OCI-LY3 (cell line): ENCODE measurements at regions not wholly inside any gene's neighbourhood (a gene's known extent, or its start where the extent isn't known, plus 50 kb on each side); places are given as distances from the start of the nearest gene placed in this dataset.

ENCODE experiments used
- H2AFZ ChIP-seq: fragments of 200-600, 300-600 bp; shearing (Covaris generic); 2 replicates; pipeline ENCODE4 v1.6.0; 2014; ENCODE audit warnings: antibody characterized with exemption, low read depth, low read length
- H3K27ac ChIP-seq: fragments of 200-600, 300-600 bp; sonication (generic); 2 replicates; pipeline ENCODE4 v1.5.1; 2014; ENCODE audit warnings: mild to moderate bottlenecking, low read length, moderate library complexity, mixed read lengths
- H3K27me3 ChIP-seq: fragments of 200-600, 300-600 bp; sonication (generic); 2 replicates; pipeline ENCODE4 v1.6.1; 2014; ENCODE audit warnings: low read depth, low read length, mixed read lengths
- H3K36me3 ChIP-seq: fragments of 200-600, 300-600 bp; sonication (generic); replicated peaks from 2 replicates; pipeline ENCODE3; 2014; ENCODE audit warnings: low read depth, low read length, mixed read lengths
- H3K4me1 ChIP-seq: fragments of 300-600, 200-600 bp; sonication (generic); 2 replicates; pipeline ENCODE4 v1.6.1; 2014; ENCODE audit warnings: low read length, mixed read lengths
- H3K4me2 ChIP-seq: fragments of 200-600, 300-600 bp; sonication (generic); 2 replicates; pipeline ENCODE4 v1.6.1; 2014; ENCODE audit warnings: low read length, mixed read lengths
- H3K4me3 ChIP-seq: fragments of 300-600, 200-600 bp; sonication (generic); 2 replicates; pipeline ENCODE4 v1.5.1; 2014; ENCODE audit warnings: antibody characterized with exemption, mild to moderate bottlenecking, low read length, moderate library complexity
- H3K79me2 ChIP-seq: fragments of 300-600, 200-600 bp; shearing (Covaris generic); 2 replicates; pipeline ENCODE4 v1.6.1; 2014; ENCODE audit warnings: mild to moderate bottlenecking, low read length, mixed read lengths
- H3K9ac ChIP-seq: fragments of 300-600, 200-600 bp; shearing (Covaris generic); 2 replicates; pipeline ENCODE4 v1.6.0; 2014; ENCODE audit warnings: mild to moderate bottlenecking, low read length, moderate library complexity
- H3K9me3 ChIP-seq: fragments of 200-600, 300-600 bp; shearing (Covaris generic); 2 replicates; pipeline ENCODE4 v1.6.1; 2014; ENCODE audit warnings: low read length, mixed read lengths; ENCODE audit not compliant: insufficient read depth
- H4K20me1 ChIP-seq: fragments of 200-600, 300-600 bp; sonication (generic); 2 replicates; pipeline ENCODE4 v1.6.1; 2016; ENCODE audit warnings: low read length, mixed read lengths; ENCODE audit not compliant: insufficient read depth
- EZH2phosphoT487 ChIP-seq: fragments of 200-600 bp; shearing (Covaris generic); IDR thresholded peaks from 2 replicates; pipeline ENCODE4 v1.6.1; 2018; ENCODE audit warnings: antibody characterized with exemption, mixed run types, low read depth
- TF ChIP-seq, protein P1 (sequence below): fragments of 200-600, 300-600 bp; sonication (generic); IDR thresholded peaks from 2 replicates; pipeline ENCODE4 v1.5.1; 2014; ENCODE audit warnings: antibody characterized with exemption, low read length, low read depth

DNA sequence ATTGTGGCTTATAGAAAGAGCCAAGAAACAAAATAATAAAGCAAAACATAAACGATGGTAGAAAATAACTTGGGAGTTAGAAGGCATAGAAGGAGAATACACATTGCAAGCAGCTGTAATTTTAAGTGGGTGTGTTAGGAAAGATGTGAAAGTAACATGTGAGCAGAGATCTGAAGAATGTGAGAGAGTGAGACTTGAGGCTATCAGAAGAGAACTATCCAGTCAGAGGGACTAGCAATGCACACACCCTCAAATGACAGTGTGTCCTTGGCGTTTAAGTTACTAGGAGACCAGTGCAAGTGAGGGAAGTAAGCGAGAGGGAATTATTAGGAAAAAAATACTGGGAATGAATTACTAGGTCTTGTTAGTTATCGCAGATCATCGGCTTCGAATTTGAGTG lies 304.9 kb downstream of the DSEL start:
- no peaks in the 10 kb centered on the region for H3K9me3 ChIP-seq
- no peak overlapping the region for H3K27ac ChIP-seq
- H3K79me2 ChIP-seq: no peaks in the 10 kb centered on the region
- no peak overlapping the region for H3K4me3 ChIP-seq
- H3K9ac ChIP-seq: no peak overlapping the region
- H3K4me2 ChIP-seq: no peak overlapping the region
- no peaks in the 10 kb centered on the region for H4K20me1 ChIP-seq
- no peaks in the 10 kb centered on the region for H3K4me1 ChIP-seq
- H3K27me3 ChIP-seq: no peaks in the 10 kb centered on the region
- H2AFZ ChIP-seq: no peak overlapping the region
- H3K36me3 ChIP-seq: no peaks in the 10 kb centered on the region
- TF ChIP-seq, protein P1, sequence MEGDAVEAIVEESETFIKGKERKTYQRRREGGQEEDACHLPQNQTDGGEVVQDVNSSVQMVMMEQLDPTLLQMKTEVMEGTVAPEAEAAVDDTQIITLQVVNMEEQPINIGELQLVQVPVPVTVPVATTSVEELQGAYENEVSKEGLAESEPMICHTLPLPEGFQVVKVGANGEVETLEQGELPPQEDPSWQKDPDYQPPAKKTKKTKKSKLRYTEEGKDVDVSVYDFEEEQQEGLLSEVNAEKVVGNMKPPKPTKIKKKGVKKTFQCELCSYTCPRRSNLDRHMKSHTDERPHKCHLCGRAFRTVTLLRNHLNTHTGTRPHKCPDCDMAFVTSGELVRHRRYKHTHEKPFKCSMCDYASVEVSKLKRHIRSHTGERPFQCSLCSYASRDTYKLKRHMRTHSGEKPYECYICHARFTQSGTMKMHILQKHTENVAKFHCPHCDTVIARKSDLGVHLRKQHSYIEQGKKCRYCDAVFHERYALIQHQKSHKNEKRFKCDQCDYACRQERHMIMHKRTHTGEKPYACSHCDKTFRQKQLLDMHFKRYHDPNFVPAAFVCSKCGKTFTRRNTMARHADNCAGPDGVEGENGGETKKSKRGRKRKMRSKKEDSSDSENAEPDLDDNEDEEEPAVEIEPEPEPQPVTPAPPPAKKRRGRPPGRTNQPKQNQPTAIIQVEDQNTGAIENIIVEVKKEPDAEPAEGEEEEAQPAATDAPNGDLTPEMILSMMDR: no peak
- TF ChIP-seq EZH2phosphoT487: no peak

DNA sequence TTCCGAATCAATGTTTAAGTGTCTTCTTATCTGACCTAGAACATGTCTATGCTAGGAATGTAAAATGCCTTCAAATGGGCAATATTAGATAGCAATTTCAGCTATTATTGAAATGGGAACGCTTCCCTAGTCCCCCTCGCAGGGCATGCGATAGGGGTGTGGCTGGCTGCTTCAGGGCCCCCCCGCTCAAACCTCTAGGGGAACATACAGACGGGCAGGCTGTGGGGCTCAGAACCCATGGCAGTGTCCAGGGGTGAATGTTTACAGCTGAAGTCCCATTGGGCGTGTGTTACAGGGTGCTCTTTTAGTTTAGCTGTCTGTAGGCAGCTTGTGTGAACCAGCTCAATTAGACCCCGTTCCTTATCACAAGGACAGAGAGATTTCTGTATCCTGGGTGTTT lies 315.9 kb downstream of the DSEL start:
- no peak for TF ChIP-seq EZH2phosphoT487
- TF ChIP-seq, protein P1: no peak
- Histone ChIP-seq H3K36me3 (no peaks in the 10 kb centered on the region), H3K4me1 (0 out of 2 replicates have a peak, but pooled peaks cover 3% of the 10 kb centered on the region), H2AFZ (peak overlapping the region; percentile 23; the same call in 1 of the 2 replicates), H3K27ac (no peak overlapping the region), H3K4me2 (0 out of 2 replicates have a peak overlapping the region, but pooled peaks have one; percentile 6), H3K9ac (no peak overlapping the region), H3K79me2 (no peaks in the 10 kb centered on the region), H3K27me3 (no peaks in the 10 kb centered on the region), H3K4me3 (no peak overlapping the region), H4K20me1 (no peaks in the 10 kb centered on the region), H3K9me3 (no peaks in the 10 kb centered on the region)

- H3K4me2 ChIP-seq: peak overlapping the region; percentile 36
- TF ChIP-seq EZH2phosphoT487: no peak
- TF ChIP-seq, protein P1: peak; percentile 94
- peak overlapping the region; percentile 4 for H3K4me3 ChIP-seq
- no peaks in the 10 kb centered on the region for H3K9me3 ChIP-seq
- H3K27ac ChIP-seq: no peak overlapping the region
- H3K9ac ChIP-seq: no peak overlapping the region
- H3K79me2 ChIP-seq: no peaks in the 10 kb centered on the region
- H3K36me3 ChIP-seq: no peaks in the 10 kb centered on the region
- H4K20me1 ChIP-seq: no peaks in the 10 kb centered on the region
- H3K4me1 ChIP-seq: 0 out of 2 replicates have a peak, but pooled peaks cover 3% of the 10 kb centered on the region
- H2AFZ ChIP-seq: peak overlapping the region; percentile 51
- no peaks in the 10 kb centered on the region for H3K27me3 ChIP-seq
Measured at GRCh38 chr18:67199993-67200617, 316.4 kb downstream of the DSEL start.

DNA sequence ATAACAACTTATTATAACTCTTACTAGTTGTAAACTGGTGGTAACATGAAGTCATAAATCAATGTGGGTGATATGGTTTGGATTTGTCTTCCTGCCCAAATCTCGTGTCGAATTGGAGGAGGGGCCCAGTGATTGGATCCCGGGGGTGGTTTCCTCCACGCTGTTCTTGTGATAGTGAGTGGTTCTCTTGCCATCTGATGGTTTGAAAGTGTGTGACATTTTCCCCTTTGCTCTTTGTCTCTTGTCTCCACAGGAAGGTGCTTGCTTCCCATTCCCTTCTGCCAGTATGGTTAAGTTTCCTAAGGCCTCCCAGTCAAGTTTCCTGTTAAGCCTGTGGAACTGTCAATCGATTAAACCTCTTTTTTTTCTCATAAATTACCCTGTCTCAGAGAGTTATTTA lies 321.6 kb downstream of the DSEL start:
- Histone ChIP-seq H3K27me3 (no peaks in the 10 kb centered on the region), H3K4me1 (peaks cover 10% of the 10 kb centered on the region), H3K9me3 (no peaks in the 10 kb centered on the region), H3K27ac (no peak overlapping the region), H3K9ac (no peak overlapping the region), H3K79me2 (no peaks in the 10 kb centered on the region), H3K4me2 (no peak overlapping the region), H3K36me3 (no peaks in the 10 kb centered on the region), H3K4me3 (no peak overlapping the region), H4K20me1 (no peaks in the 10 kb centered on the region), H2AFZ (no peak overlapping the region)
- no peak for TF ChIP-seq EZH2phosphoT487
- TF ChIP-seq, protein P1: 0 out of 2 replicates have a peak, but pooled peaks have one; percentile 4
